OCI-LY3 (cell line): ENCODE measurements at regions not wholly inside any gene's neighbourhood (a gene's known extent, or its start where the extent isn't known, plus 50 kb on each side); places are given as distances from the start of the nearest gene placed in this dataset.

ENCODE experiments used
- CTCF ChIP-seq: fragments of 200-600, 300-600 bp; sonication (generic); IDR thresholded peaks from 2 replicates; pipeline ENCODE4 v1.5.1; 2014; ENCODE audit warnings: antibody characterized with exemption, low read length, low read depth
- EZH2phosphoT487 ChIP-seq: fragments of 200-600 bp; shearing (Covaris generic); IDR thresholded peaks from 2 replicates; pipeline ENCODE4 v1.6.1; 2018; ENCODE audit warnings: antibody characterized with exemption, mixed run types, low read depth

GRCh38 chr5:67896930-67897313 lies 318.6 kb upstream of the PIK3R1 start:
- TF ChIP-seq EZH2phosphoT487 = no peak
- no peak for TF ChIP-seq CTCF
